SW 1271 (cell line): ENCODE measurements at regions not wholly inside any gene's neighbourhood (a gene's known extent, or its start where the extent isn't known, plus 50 kb on each side); places are given as distances from the start of the nearest gene placed in this dataset.

Experiments
- DNase-seq, 2 experiments: peaks; one replicate each; lab custom pipeline; 2025; lab: John Stamatoyannopoulos, UW

- no peak for DNase-seq
Observed at GRCh38 chr1:30316056-30316455, 407.3 kb downstream of the MATN1 start.

- DNase-seq, result no peak
Observed at GRCh38 chr1:30315185-30315960, 408.0 kb downstream of the MATN1 start.

GRCh38 chr1:30314591-30314990 is 408.8 kb downstream of the MATN1 start:
- no peak for DNase-seq

- no peak for DNase-seq
Observed at GRCh38 chr1:30313584-30313983, 409.8 kb downstream of the MATN1 start.

GRCh38 chr1:30313176-30313575 is 410.2 kb downstream of the MATN1 start:
- DNase-seq, result no peak

- DNase-seq, result no peak
Observed at GRCh38 chr1:30312226-30312625, 411.2 kb downstream of the MATN1 start.

GRCh38 chr1:30311749-30312148 is 411.6 kb downstream of the MATN1 start:
- DNase-seq, result no peak

GRCh38 chr1:30310966-30311742 is 412.2 kb downstream of the MATN1 start:
- DNase-seq, result no peak

- no peak for DNase-seq
Observed at GRCh38 chr1:30307182-30307581, 416.2 kb downstream of the MATN1 start.

GRCh38 chr1:30305519-30305918 is 417.9 kb downstream of the MATN1 start:
- DNase-seq, result no peak

GRCh38 chr1:30305061-30305460 is 418.3 kb downstream of the MATN1 start:
- no peak for DNase-seq

- no peak for DNase-seq
Observed at GRCh38 chr1:30304080-30304479, 419.3 kb downstream of the MATN1 start.

- DNase-seq, result no peak
Observed at GRCh38 chr1:30303387-30303786, 420.0 kb downstream of the MATN1 start.

GRCh38 chr1:30302858-30303257 is 420.5 kb downstream of the MATN1 start:
- DNase-seq, result no peak

- no peak for DNase-seq
Observed at GRCh38 chr1:30300669-30301068, 422.7 kb downstream of the MATN1 start.

GRCh38 chr1:30299393-30299792 is 424.0 kb downstream of the MATN1 start:
- DNase-seq, result no peak

- no peak for DNase-seq
Observed at GRCh38 chr1:30295674-30296073, 427.7 kb downstream of the MATN1 start.

GRCh38 chr1:30295266-30295665 is 428.1 kb downstream of the MATN1 start:
- no peak for DNase-seq

GRCh38 chr1:30294508-30294907 is 428.9 kb downstream of the MATN1 start:
- no peak for DNase-seq

GRCh38 chr1:30292451-30292850 is 430.9 kb downstream of the MATN1 start:
- no peak for DNase-seq

GRCh38 chr1:30291526-30291925 is 431.9 kb downstream of the MATN1 start:
- DNase-seq, result no peak

- no peak for DNase-seq
Observed at GRCh38 chr1:30290581-30290980, 432.8 kb downstream of the MATN1 start.

- DNase-seq, result no peak
Observed at GRCh38 chr1:30287976-30288375, 435.4 kb downstream of the MATN1 start.
